D721Med (cell line): ENCODE measurements at regions not wholly inside any gene's neighbourhood (a gene's known extent, or its start where the extent isn't known, plus 50 kb on each side); places are given as distances from the start of the nearest gene placed in this dataset.
"Not testable (repeated sequence)": the region's sequence is repeated elsewhere in the genome, so short reads cannot be mapped to it uniquely, and the experiment has no call there.

Source experiments
- DNase-seq: peaks from one replicate; pipeline ENCODE4 v3.0.0; 2011; ENCODE audit warnings: low spot score; ENCODE audit not compliant: insufficient read length
- FAIRE-seq: peaks from 2 replicates; lab custom pipeline; 2011; peaks lifted over from hg19 to GRCh38; lab: Jason Lieb, UNC
- TF ChIP-seq, protein P1 (sequence below): IDR thresholded peaks from 2 replicates; pipeline ENCODE4 v1.5.1; 2012; ENCODE audit warnings: mild to moderate bottlenecking, control low read depth; ENCODE audit not compliant: insufficient read depth; ENCODE audit errors: missing control alignments

DNA sequence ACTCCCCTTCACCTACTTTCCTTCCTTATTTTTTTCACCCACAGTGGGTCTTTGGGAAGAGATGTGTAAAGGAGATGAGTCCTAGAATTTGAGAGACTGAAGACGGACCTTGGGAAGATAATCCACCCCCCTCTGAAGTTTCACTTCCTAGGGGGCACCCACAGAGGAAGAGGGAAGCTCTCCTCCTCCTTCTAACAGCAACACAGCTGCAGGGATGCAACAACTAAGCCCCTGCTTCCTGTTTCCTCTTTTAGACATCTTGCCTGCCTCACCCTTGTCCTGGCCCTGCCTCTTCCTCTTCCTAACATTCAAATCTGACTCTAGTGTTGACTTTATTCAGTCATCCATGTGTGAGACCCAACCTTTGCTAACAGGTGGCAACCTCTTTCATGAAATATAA is 424.6 kb downstream of the BUD13 start:
- DNase-seq = no peak
- TF ChIP-seq, protein P1, sequence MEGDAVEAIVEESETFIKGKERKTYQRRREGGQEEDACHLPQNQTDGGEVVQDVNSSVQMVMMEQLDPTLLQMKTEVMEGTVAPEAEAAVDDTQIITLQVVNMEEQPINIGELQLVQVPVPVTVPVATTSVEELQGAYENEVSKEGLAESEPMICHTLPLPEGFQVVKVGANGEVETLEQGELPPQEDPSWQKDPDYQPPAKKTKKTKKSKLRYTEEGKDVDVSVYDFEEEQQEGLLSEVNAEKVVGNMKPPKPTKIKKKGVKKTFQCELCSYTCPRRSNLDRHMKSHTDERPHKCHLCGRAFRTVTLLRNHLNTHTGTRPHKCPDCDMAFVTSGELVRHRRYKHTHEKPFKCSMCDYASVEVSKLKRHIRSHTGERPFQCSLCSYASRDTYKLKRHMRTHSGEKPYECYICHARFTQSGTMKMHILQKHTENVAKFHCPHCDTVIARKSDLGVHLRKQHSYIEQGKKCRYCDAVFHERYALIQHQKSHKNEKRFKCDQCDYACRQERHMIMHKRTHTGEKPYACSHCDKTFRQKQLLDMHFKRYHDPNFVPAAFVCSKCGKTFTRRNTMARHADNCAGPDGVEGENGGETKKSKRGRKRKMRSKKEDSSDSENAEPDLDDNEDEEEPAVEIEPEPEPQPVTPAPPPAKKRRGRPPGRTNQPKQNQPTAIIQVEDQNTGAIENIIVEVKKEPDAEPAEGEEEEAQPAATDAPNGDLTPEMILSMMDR = no peak
- no peak for FAIRE-seq

DNA sequence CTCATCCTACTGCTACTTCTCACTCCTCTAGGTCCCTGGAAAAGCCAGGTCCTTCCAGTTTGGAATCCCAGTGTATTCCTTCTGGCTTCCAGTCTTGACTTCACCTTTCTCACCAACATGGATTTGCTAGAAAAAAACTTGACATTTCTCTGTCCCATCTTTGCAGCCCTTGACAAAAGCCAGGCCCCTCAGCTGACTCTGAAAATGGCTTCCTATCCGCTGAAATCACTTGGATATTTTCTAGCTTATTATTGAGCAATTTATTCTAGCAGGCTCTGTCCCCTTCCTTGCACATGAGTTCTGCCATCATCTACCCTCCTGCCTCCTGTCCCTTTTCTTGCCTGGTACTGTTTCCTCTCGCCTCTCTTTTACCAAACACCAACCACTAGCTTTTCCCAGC is 427.2 kb downstream of the BUD13 start:
- TF ChIP-seq, protein P1 = no peak
- DNase-seq = no peak
- FAIRE-seq = no peak

DNA sequence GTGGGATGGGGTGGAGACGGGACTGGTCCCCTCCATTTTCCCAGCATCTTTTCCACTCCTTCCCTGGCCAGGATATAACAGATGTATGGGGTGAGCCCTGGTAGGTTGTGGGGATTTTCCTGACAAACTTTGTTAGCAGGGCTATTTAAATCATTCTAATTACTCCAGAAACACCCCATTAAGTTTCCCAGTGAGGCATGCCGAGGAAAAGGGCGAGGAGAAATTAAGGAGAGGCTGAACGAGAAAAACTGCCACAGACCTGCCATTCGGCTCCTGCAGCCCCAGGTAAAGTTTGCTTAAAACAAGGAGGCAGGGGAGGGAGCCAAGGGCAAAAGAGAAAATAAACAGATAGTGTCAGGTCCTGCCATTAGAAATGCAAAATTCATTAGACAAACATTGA is 428.2 kb downstream of the BUD13 start:
- FAIRE-seq (no peak), DNase-seq (no peak)
- TF ChIP-seq, protein P1 = no peak

DNA sequence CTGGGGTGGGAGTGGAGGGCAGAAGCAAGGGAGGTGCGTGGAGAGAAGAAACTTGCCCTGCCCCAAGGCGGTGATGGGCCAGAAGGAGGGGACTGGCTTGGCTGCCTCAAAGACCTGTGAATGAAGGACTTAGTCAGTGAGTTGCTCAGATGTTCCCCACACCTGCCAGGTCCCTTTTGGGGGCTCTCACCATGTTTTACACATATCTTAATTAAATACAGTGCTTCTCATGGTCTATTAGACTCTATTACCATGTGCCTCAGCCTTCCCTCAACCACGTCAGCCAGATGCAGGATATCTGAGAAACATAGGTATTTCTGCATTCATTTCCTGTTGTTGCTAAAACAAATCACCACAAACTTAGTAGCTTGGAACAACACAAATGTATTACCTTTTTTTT is 429.5 kb downstream of the BUD13 start:
- no peak for FAIRE-seq
- no peak for DNase-seq
- TF ChIP-seq, protein P1 = no peak

DNA sequence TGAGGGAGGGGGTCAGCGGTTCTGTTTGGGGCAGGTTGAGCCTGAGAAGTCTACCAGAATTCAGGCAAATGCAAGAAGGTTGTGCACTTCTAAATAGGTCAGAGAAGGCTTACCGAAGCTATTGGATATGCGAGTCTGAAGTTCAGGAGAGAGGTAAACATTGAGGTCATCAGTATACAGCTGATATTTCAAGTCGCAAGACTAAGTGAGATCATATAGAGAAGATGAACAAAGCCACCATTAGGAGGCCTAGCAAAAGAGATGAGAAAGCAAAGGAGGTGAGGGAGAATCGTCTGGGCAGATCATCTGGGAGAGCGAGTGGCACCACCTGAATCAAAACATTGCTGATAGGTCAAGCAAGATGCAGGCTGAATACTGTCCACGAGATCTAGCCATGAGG is 430.6 kb downstream of the BUD13 start:
- DNase-seq = no peak
- TF ChIP-seq, protein P1 = no peak
- FAIRE-seq = no peak

DNA sequence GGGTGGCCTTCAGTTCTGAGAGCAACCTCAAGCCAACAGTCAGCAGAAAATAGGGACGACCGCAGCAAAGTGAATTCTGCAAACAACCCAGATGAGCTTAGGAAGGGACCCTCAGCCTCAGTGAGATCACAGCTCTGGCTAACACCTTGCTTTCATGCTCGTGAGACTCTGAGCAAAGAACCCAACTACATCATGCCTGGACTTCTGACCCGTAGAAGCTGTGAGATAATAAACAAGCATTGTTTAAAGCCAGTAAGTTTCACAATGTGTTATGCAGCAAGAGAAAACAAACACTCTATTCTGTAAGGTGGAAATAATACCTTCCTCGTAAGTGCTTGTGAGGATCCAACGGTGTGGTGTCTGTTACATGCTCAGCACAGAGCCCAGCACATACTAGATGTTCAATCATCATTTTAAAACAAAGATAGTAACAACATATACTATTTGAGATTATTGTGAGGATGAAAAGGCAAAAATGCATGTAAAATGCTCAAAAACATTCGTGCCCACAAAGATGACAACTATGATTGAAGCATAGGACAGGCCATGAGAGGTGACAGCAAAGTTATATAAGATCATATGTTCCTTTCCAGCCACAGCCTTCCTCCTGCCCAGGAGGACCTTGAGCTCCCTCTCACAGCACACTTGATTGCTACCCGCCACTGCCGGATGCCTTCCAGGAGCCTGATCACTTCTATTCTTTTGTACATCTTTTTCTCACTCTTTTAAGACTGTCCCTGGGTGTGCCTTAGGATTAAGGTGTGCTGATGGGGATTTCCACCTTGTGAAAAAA is 433.3 kb downstream of the BUD13 start:
- FAIRE-seq = peak; percentile 64
- DNase-seq = no peak
- TF ChIP-seq, protein P1 = no peak

DNA sequence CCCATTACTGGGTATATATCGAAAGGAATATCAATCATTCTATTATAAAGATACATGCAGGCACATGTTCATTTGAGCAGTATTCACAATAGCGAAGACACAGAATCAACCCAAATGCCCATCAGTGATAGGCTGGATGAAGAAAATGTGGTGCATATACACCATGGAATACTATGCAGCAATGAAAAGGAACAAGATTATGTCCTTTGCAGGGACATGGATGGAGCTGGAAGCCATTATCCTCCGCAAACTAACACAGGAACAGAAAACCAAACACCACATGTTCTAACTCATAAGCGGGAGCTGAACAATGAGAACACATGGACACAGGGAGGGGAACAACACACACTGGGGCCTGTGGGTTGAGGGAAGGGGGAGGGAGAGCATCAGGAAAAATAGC is 434.3 kb downstream of the BUD13 start:
- DNase-seq, FAIRE-seq: not testable (repeated sequence)
